ENCODE measurements at regions not wholly inside any gene's neighbourhood (a gene's known extent, or its start where the extent isn't known, plus 50 kb on each side); places are given as distances from the start of the nearest gene placed in this dataset.

DNA sequence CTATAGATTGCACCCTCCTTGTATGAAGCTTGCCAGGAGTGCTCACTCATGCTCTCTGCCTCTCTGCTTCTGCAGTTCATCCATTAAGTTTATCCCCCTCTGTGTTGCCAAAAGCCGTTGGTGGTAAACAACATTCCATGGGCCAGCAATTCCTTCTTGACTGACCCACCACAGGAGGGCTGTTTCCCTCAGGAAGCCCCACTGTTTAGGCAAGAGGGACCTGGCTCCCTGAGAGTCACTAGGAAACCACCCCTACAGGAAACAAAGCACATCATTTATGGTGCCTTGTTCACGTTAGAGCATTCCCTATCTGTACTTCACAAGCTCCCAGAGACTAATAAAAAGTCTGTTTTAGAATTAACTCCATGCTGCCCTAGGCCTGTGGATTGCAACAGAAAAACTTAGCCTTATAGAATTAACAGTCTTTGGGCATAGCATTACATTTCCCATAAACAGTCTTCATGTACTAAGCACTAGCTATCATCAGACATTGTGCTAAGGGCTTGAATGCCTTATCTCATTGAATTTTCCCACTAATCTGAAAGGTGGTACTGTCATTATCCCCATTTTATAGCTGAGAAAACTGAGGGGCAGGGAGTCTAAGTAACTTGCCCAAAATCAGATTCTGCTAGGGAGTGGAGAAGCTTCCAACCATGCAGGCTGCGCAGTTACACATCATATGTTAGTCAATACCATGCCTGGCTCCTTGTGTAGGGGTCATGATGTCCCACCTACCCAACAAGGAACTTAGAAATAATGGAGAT lies 149.9 kb downstream of the SHQ1 start:
- DNase-seq (ENCODE audit: low read depth in 2 of 2) = no peak

DNA sequence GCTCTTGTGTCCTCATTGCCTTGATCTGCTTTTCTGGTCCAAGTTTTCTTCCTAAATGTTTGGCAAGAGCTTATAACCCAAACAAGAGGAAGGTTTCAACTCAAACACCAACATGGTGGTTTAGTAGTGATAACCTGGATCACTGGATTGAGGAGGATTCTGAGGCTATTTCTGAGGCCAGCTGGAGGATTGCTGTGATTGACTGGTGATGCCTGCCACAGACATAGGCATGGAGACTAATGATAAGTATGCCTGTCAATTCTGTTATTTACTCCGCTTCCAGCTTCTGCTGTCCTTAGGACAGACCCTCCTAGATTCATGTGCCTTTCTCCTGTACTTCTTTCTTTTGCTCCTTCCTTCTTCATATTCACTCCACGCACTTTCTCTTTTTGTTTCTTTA lies 150.5 kb downstream of the SHQ1 start:
- no peak for DNase-seq (ENCODE audit: low read depth in 2 of 2)

DNA sequence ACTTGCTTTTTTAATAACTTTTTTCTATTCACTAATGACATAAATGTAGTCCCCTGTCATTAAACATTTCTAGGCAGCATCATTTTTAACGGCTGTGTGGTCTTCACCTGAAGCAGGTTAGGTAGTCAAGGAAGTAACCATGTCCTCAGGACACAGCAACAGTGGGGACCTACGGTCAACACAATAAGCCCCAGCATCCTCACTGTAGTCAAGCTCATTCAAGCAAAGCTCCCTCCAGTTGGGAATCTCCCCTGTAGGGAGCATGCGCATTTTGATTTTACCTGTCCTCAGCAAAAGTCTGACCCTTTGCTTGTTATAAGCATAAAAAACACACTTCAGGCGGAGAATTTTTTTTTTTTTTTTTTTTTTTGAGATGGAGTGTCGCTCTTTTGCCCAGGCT lies 151.4 kb downstream of the SHQ1 start:
- no peak for DNase-seq (ENCODE audit: low read depth in 2 of 2)

DNA sequence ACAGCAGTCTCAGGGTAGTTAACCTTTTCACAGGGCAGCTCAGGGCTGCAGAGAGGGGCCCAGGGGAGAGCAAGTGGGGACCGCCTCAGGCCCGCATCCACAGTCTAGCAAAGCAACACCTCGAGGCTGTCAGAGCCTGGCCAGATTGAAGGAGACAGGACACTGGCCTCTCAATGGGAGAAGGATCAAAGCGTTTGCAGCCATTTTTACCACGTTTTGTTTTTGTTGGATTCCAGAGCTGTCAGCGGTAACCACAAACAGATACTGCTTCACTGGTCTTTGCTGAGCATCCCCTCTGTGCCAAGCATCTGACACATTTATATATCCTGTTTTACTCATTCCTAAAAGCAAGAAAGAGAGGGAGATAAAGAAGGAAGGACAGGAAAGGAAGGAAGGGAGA lies 153.8 kb downstream of the SHQ1 start:
- DNase-seq (ENCODE audit: low read depth in 2 of 2) = no peak

DNA sequence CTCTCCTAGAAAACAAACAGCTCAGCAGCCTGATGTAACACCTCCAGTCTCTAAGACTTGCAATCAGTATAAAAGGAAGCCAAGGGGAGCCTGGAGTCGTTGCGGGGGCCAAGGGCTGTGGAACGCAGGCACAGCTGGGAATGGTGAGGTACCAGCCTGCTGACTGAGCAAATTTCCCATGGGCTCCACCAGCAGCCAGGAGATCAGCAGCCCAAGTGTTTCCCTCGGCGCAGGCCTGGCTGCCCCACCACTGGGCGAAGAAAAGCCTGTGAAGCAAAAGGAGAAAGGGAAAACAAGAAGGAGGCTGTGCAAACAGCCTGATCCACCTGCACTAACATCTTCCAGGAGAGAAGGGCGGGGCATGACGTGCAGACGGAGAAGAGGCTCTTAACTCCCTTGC lies 155.3 kb downstream of the SHQ1 start:
- no peak for DNase-seq (ENCODE audit: low read depth in 2 of 2)

DNA sequence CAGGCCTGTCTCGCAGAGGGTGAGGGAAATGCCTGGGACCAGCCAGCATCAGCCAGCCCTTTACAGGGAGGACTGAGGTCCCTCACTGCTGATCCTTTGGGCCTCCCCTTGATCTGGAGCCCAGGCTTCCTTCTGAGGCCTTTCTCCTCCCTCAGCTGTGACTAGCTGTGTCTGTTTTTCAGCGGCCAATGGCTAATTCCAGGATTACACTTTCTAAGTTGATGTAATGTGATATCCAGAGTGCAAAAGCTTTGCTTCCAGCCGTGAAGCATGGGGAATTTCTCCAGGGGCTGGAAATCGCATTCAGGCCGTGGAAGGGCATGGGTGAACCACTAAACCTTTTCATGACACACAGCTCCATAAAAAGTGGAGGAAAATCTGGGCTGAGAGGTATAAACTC lies 157.6 kb downstream of the SHQ1 start:
- no peak for DNase-seq (ENCODE audit: low read depth in 2 of 2)

DNA sequence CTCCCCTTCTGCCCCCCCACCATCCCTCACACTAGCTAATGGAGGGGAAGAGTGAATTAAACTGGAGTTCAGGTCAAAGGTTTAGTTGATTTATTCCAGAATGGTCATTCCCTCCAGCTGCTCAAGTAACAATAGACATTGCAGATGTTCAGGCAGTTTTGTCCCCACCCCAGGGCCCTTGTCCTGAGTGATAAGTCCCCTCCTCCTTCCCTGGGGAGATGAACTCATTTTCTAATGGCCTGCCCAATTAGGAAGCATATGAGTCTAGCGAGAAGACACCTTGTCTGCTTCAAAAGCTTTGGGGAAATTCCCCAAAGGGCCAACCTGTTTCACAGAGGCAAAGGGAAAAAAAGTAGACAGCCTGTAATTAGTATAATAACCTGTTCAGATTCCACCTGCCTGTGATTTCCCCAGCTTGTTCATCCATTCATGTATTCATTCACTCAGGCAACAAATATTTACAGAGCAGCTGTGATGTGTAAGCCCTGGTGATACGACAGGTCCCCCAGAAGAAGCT lies 165.3 kb downstream of the SHQ1 start:
- no peak for DNase-seq (ENCODE audit: low read depth in 2 of 2)

DNA sequence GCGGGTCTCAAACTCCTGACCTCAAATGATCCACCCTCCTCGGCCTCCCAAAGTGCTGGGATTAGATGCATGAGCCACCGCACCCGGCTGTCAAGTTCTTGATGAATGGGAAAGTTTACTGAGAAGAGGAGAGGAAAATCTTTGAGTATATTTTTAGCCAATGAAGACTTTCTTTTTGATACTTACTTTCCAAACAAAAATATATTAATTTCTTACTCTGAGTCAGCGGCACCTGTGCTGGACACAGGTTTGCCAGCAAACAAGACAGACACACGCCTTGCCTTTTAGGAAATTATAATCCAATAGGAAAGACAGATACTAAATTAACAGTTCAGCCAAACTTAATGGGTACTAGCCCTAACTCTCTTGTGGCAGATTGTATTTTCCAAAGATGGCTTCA lies 166.6 kb downstream of the SHQ1 start:
- DNase-seq (ENCODE audit: low read depth in 2 of 2) = no peak

DNA sequence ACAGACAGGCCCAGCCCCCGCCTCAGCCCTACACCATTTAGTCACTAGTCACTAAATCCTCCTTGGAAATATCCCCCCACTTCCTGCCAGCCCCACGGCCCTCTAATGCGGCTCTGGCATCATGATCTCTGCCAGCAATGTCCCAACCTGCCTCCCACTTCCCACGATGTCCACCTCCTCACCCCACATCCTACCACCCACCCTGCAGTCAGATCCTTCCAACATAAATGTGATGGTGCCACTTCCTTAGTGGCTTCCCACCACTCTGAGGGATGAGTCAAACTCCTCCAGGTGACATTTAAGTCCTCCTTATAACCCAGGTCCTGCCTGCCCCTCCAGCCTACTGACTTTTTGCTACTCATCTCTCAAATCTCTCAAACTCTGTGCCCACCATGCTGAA lies 167.5 kb downstream of the SHQ1 start:
- DNase-seq (ENCODE audit: low read depth in 2 of 2) = no peak

DNA sequence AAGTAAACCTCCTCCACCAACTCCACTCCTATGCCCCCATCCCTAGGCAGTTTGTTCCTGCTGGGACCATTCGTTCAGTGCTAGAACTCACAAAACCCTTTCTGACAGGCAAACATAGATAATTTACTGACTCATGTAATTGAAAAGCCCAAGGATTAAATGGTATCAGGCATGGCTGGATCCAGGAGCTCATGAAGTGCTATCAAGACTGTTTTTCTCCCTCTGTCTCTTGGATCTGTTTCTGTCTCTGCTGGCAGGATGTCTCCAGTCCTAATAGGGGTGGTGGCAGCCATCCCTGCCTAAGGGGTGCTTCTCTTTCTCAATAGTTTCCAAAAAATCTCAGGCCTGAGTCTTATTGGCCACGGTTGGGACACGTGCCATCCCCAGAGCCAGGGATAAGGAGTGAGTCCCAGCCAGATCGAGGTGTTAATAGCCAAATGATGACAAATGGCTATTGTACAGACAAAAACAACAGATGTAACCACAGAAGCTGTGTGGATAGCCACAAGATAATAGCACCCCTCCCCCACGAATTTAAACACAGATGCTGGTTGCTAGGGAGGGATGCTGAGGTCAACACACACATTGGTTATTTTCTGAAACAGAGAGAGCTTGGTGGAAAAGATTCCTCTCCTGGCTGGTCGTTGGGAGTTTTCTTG lies 168.6 kb downstream of the SHQ1 start:
- no peak for DNase-seq (ENCODE audit: low read depth in 2 of 2)

DNA sequence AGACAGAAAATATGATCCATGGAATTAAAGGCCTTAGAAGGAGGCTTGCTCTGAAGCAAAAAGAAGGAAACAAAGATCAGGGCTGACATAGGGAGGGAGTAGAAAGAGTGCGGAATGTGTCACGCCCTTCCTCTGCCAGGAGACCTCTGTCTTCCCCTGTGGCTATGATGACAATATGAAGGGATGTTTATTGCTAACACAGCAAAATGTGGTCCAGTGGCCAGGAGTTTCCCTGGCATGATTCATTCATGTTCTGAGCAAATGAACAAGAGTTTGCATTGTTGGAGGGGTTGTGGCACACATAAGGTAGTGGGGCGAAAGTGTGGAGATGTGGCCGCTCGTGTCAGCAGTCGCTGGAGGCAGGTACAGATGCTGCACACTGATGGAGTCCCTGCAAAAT lies 169.4 kb downstream of the SHQ1 start:
- DNase-seq (ENCODE audit: low read depth in 2 of 2) = no peak

DNA sequence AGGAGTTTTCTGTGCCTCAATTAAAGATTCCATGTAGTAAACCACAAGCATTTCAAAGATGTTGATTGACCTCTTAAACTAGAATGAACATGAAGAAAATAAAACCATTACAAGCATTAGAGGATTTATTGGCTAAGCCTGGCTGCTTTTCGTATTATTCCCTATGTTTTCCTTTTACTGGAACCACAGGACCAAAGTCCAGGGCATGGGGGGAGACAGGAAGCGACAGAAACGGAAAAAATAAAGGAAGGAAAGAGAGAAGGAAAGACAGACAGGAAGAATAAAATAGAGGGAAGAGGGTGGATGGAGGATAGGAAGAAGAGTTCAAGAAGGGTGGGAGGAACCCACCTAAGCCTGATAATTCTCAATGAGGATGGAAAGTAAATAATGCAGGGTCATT lies 169.9 kb downstream of the SHQ1 start:
- no peak for DNase-seq (ENCODE audit: low read depth in 2 of 2)

DNA sequence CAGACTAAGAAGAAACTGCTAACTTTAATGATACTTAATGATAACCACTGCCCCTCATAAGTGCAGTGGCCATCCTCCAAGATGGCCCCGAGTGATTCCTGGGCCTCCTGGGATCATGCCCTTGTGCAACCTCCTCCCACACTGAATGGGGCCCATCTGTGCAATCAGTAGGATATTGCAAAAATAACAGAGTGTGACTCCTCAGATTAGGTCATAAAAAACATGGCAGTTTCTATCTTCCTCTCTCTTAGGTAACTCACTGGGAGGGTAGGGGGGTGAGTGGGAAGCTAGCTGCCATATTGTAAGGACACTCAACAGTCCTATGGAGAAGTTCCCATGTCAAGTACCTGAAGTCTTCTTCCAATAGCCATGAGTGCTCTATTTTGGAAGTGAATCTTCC lies 173.0 kb downstream of the SHQ1 start:
- no peak for DNase-seq (ENCODE audit: low read depth in 2 of 2)

DNA sequence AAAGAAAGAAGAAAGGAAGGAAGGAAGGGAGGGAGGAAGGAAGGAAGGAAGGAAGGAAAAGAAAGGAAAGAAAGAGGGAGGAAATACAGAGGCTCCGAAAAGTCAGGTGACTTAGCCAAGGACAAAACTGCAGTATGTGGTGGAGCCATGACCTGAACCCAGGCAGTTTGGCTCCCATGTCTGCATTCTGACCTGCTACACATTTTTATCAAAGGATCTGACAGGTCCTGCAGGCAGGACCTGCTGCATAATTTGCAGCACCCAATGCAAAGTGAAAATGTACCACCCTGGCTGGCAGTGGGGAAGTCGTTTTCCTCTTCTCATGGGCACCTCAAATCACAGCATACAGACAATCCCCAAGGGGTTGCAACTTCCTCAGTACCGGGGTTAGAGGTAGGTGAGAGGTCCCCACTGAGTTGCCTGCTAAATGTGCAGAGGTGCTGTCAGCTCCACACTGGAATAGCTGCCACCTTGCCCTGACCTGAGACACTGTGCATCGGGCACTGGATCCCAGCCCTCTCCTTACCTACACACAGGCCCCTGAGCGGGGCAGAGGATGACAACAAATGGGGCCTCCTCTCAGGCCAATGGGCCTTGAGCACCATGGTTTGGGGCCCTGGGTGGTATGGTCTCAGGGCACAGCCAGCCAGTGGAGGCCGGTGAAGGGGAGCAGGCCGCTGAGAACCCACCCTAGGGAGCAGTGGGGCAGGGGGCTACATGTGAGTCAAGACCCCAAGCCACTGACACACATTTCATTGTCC lies 175.1 kb downstream of the SHQ1 start:
- DNase-seq (ENCODE audit: low read depth in 2 of 2) = no peak

DNA sequence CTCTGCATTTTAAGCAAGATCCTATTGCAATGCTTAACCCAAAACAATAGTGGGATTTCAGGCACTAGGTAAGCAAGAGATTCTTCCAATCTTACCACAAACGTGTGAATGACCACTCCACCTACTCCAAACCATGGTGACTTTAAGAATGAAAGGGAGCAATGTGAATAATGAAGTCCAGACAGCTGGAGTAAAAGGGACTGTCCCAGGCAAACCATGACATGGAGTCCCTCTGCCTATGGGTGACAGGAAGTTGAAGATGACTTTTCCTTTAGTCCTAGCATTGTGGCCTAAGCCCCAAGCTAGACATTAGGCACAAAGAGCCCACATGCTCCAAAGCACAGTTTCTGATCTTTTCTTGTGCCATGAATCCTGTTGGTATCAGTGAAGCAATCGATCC lies 179.0 kb downstream of the SHQ1 start:
- DNase-seq (ENCODE audit: low read depth in 2 of 2) = no peak

DNA sequence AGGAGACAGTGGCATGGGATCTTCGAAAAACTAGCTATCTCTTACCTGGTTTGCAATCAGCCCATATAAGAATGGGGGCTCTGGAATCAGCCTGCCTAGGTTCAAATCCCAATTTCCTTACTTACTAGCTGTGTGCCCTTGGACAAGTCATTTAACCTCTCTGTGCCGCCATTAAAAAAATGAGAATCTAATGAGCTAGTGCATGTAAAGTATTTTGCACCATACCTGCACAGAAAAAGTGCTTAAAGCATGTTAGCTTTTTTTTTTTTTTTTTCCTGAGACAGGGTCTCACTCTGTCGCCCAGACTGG lies 181.8 kb downstream of the SHQ1 start:
- no peak for DNase-seq (ENCODE audit: low read depth in 2 of 2)

DNA sequence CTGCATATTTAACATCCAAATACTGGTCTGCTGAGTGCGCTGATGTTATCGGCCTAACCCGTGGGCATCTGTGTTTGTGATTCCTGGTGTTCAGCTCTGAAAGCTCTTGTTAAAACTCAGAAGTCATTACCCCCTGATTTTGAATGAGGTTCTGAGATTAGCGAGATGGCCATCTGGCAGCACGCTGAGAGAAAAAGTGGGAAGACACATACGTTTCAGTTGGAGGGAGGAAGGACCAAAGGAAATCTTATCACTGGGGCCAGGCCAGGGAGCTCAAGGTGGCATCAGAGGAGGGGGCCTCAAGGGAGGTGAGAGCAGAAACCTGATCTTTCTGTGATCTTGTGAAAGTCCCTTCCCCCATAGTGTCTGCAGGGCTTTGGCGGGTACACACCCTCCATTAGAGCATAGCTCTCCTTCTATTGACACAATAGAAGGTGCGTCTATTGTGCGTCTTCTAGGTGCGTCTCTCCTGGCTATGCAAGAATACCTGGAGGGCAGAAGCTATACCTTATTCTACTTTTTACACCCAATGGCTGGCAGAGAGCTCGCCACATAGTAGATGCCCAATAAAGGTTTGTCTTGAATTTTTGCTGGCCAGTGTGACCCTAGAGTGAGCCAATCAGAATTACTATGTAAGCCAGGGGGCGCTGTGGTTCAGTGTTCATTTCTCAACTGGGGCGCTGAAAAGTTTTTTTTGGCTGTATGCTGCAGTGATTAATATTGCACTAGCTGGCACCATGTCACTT lies 182.4 kb downstream of the SHQ1 start:
- peak; percentile 9 to 19 for DNase-seq (ENCODE audit: low read depth in 2 of 2)

DNA sequence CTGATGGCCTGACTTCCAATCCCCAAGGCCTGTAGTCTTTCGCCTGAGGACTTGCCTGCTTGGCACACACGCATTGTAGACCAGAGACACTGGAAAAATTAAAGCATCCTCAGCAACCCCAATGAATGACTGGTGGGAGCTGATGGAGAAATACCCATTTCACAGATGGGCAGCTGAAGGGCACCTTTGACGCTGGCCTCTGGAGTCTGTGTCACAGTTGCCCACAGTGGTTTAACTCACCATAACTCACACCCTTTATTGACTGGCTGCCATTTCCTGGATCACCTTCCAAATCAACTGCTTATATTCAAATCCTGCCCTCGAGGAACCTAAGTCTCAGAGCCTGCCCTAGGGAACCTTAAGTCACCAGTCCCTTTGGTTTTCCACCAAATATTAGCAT lies 183.1 kb downstream of the SHQ1 start:
- DNase-seq (ENCODE audit: low read depth in 2 of 2) = no peak

DNA sequence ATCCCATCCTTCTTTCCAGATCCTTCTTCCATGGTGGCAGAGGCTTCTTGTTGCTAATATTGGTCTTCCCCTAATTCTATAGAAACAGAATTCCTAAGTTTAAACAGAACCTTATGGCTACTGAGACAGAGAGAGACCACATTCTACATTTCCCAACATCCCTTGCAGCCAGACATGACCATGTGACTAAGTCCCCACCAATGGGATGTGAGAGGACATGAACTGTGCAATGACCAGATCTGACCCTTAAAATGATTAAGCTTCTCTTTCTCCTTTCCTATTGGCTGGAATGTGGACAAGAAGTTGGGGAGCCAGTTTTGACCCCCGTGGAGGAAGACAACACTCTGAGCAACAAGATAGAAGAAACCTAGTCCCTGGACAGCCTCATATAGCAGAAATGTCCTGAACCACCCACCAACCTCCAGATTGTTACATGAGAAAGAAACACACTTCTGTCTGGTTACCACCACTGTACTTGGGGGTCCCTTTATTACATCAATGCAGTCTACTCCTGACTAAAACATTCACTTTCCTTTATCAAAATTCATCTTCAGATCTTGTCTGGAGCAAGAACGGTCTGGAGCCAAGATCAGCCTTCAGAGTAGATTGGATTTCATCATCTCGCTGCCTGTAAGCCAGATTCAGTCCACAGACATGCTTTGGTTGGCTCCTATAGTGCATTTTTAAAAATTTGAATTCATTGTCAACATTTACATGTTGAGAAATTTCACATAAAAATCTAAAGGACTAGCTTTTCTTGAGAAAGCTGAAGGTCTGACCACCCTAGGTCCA lies 183.9 kb downstream of the SHQ1 start:
- no peak for DNase-seq (ENCODE audit: low read depth in 2 of 2)

DNA sequence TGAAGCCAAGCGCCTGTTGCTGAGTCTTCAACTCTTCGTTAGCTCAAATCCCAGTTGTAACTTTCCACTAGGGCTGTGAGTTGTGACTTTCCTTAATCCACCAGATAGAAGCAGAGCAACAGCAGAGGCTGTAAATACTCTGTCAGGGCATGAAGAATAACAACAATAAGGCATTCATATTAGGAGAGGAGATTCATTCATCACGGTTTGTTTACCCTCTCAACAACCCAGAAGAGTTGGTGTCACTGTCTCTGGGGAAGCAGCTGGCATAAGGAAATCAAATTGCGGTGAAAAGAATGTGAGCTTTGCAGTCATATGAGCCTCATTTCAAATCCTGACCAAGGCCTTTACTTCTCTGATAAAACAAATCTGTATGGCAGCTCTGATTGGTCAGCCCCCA lies 184.8 kb downstream of the SHQ1 start:
- DNase-seq (ENCODE audit: low read depth in 2 of 2) = no peak

DNA sequence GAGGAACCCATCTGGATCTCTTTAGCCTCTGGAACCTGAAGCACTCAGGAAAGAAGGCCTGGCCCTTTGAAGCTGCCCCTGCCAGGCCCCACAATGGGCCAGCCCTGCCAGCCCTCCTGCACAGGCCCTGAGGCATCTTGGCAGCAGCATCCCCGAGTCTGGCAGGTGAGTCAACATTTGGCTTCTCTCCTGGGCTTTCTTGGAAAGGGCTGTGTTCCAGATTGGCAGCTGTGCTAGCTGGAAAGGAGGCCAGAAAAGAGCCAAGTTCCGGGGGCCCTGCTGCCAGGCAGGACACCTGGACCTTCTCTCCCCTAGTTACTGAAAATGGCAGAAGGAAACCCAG lies 187.2 kb downstream of the SHQ1 start:
- DNase-seq (ENCODE audit: low read depth in 2 of 2) = no peak

Measured in stimulated activated CD8-positive, alpha-beta memory T cell treated with anti-CD3 and anti-CD28 coated beads, Interleukin-7, amount 100 ng/mL, for 4 hours (primary cell).